Naive B cell (primary cell): ENCODE measurements at regions not wholly inside any gene's neighbourhood (a gene's known extent, or its start where the extent isn't known, plus 50 kb on each side); places are given as distances from the start of the nearest gene placed in this dataset.

Experiments
- ATAC-seq, 2 donors: fragments of 150-1000 bp; cut with Tn5 transposase; 2 replicates each; pipeline ENCODE4 v1.10.0; 2021; ENCODE audit warnings: low read depth in 2 of 2, mild to moderate bottlenecking in 2 of 2, moderate library complexity in 2 of 2
- DNase-seq: peaks from one replicate; pipeline ENCODE4 v3.0.0; 2022
- H3K27ac Mint-ChIP-seq, 6 donors: one replicate each; pipeline ENCODE4 v1.8.0; 2020 to 2022; ENCODE audit warnings: mild to moderate bottlenecking in 6 of 6, mixed read lengths in 6 of 6, moderate library complexity in 5 of 6, inconsistent platforms in 2 of 6
- H3K27me3 Mint-ChIP-seq, 3 donors: one replicate each; pipeline ENCODE4 v1.8.0; 2021 to 2022; ENCODE audit warnings: mixed read lengths in 3 of 3, mild to moderate bottlenecking in 1 of 3
- H3K36me3 Mint-ChIP-seq, 2 donors: one replicate each; pipeline ENCODE4 v1.8.0; 2020 to 2022; ENCODE audit warnings: mixed read lengths in 2 of 2, inconsistent platforms in 1 of 2, mild to moderate bottlenecking in 1 of 2
- H3K4me1 Mint-ChIP-seq, 3 donors: one replicate each; pipeline ENCODE4 v1.8.0; 2020 to 2022; ENCODE audit warnings: mixed read lengths in 3 of 3, inconsistent platforms in 1 of 3, mild to moderate bottlenecking in 1 of 3, moderate library complexity in 1 of 3
- H3K4me3 Mint-ChIP-seq, 8 donors: one replicate each; pipeline ENCODE4 v1.8.0; 2020 to 2022; ENCODE audit warnings: mild to moderate bottlenecking in 8 of 8, mixed read lengths in 8 of 8, moderate library complexity in 8 of 8, inconsistent platforms in 2 of 8
- H3K9me3 Mint-ChIP-seq, 7 donors: one replicate each; pipeline ENCODE4 v1.8.0; 2020 to 2022; ENCODE audit warnings: mixed read lengths in 7 of 7, mild to moderate bottlenecking in 5 of 7, inconsistent platforms in 2 of 7, moderate library complexity in 1 of 7

DNA sequence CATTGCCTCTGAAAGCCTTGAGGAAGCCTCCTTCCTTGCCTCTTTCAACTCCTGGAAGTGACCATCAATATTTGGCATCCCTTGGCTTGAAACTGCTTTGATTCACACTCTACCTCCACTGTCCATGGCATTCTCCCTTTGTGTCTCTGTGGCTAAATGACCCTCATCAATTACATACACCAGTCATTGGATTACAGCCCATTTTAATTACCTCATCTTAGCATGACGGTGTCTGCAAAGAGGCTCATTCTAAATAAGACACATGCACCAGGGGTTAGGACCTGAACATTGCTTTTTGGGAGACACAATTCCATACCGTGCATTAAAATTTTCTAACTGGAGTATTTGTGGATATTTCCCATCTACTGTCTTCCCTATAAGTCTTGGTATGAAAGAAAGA is 60.7 kb upstream of the FAM9A start:
- no peak for DNase-seq

GRCh38 chrX:8851231-8851886 is 50.2 kb upstream of the FAM9A start:
- no peak overlapping the region for H3K4me3 Mint-ChIP-seq
- no peaks in the 10 kb centered on the region for H3K36me3 Mint-ChIP-seq
- no peaks in the 10 kb centered on the region for H3K4me1 Mint-ChIP-seq

More for the DNA sequence above, 60.7 kb upstream of the FAM9A start:
- H3K36me3 Mint-ChIP-seq = peaks cover 0 to 8% of the 10 kb centered on the region in 2 donors
- no peaks in the 10 kb centered on the region for H3K4me1 Mint-ChIP-seq
- no peak for ATAC-seq
- H3K4me3 Mint-ChIP-seq = no peak overlapping the region
- peaks cover 0 to 4% (median 0%) of the 10 kb centered on the region in 7 donors for H3K9me3 Mint-ChIP-seq
- H3K27ac Mint-ChIP-seq = no peak overlapping the region
- H3K27me3 Mint-ChIP-seq = peaks cover 13 to 37% (median 13%) of the 10 kb centered on the region in 3 donors

More at GRCh38 chrX:8851231-8851886, 50.2 kb upstream of the FAM9A start:
- ATAC-seq (no peak), DNase-seq (no peak)
- Mint-ChIP-seq H3K27me3 (peaks cover 19 to 31% (median 31%) of the 10 kb centered on the region in 3 donors), H3K27ac (peak overlapping the region in 1 of 6 donors; percentile 41), H3K9me3 (peaks cover 0 to 2% (median 0%) of the 10 kb centered on the region in 7 donors)
